AG04449 (cell line): ENCODE measurements at regions not wholly inside any gene's neighbourhood (a gene's known extent, or its start where the extent isn't known, plus 50 kb on each side); places are given as distances from the start of the nearest gene placed in this dataset.
A peak's percentile ranks its signal among the peaks of the same experiment; 100 is the strongest.

Source experiments
- CTCF ChIA-PET: fragments of 350-600 bp; formaldehyde crosslinking; extraction: SDS; loops from one replicate; lab custom pipeline; 2021; ENCODE audit warnings: antibody characterized with exemption; lab: Yijun Ruan, JAX
- POLR2A ChIA-PET: fragments of 400-600, 350-600 bp; formaldehyde crosslinking; extraction: SDS; loops from one replicate; lab custom pipeline; 2020; ENCODE audit warnings: antibody characterized with exemption, inconsistent platforms; lab: Yijun Ruan, JAX
- DNase-seq: peaks from one replicate; pipeline ENCODE4 v3.0.0-alpha.2; 2010; ENCODE audit warnings: low read depth, low spot score
- H3K4me3 ChIP-seq: 2 replicates; pipeline ENCODE4 v1.5.1; 2011; ENCODE audit warnings: low read depth, mild to moderate bottlenecking, control low read depth, low read length
- CTCF ChIP-seq: IDR thresholded peaks from one replicate; pipeline ENCODE4 v1.5.1; 2011; ENCODE audit warnings: mild to moderate bottlenecking, moderate library complexity, low read length, control low read depth, inconsistent platforms; ENCODE audit not compliant: insufficient read depth; ENCODE audit errors: missing control alignments

GRCh38 chr18:44125446-44125845, 555.2 kb upstream of the SETBP1 start:
- no peak overlapping the region for H3K4me3 ChIP-seq
- no peak for DNase-seq
- POLR2A ChIA-PET, result no interaction called here
- CTCF ChIA-PET, result no interaction called here
- TF ChIP-seq CTCF, result no peak

- H3K4me3 ChIP-seq, result no peak overlapping the region
- DNase-seq, result no peak
- POLR2A ChIA-PET, result no interaction called here
- CTCF ChIA-PET, result no interaction called here
- no peak for TF ChIP-seq CTCF
These were observed 554.1 kb upstream of the SETBP1 start for GRCh38 chr18:44126598-44126997.

GRCh38 chr18:44128365-44128764, 552.3 kb upstream of the SETBP1 start:
- ChIA-PET CTCF (interaction anchor here (0.8 kb wide), 1 partner anchor 24 kb away, joined by 3 read pairs; no protein-coding TSS in a partner anchor), POLR2A (no interaction called here)
- H3K4me3 ChIP-seq, result no peak overlapping the region
- TF ChIP-seq CTCF, result no peak
- DNase-seq, result no peak

- ChIA-PET POLR2A (no interaction called here), CTCF (interaction anchor here (0.8 to 1.4 kb wide), 11 partner anchors 9 to 1080 kb away, joined by 3 to 4 read pairs (median 3); no protein-coding TSS in a partner anchor)
- peak; percentile 50 for TF ChIP-seq CTCF
- H3K4me3 ChIP-seq, result no peak overlapping the region
- DNase-seq, result no peak
These were observed 550.2 kb upstream of the SETBP1 start for GRCh38 chr18:44130376-44130942.

GRCh38 chr18:44133483-44133882, 547.2 kb upstream of the SETBP1 start:
- no peak for TF ChIP-seq CTCF
- ChIA-PET CTCF (no interaction called here), POLR2A (no interaction called here)
- no peak for DNase-seq
- H3K4me3 ChIP-seq, result no peak overlapping the region

- CTCF ChIA-PET, result no interaction called here
- POLR2A ChIA-PET, result no interaction called here
These were observed 546.2 kb upstream of the SETBP1 start for GRCh38 chr18:44134447-44134846.

More at GRCh38 chr18:44134447-44134846, 546.2 kb upstream of the SETBP1 start:
- no peak for TF ChIP-seq CTCF
- no peak for DNase-seq
- H3K4me3 ChIP-seq, result no peak overlapping the region
